C1 segment of cervical spinal cord (tissue), 14 donors: ENCODE measurements at regions not wholly inside any gene's neighbourhood (a gene's known extent, or its start where the extent isn't known, plus 50 kb on each side); places are given as distances from the start of the nearest gene placed in this dataset.

Source experiments
- DNase-seq, 14 donors: peaks; one replicate each; lab custom pipeline; 2025; lab: John Stamatoyannopoulos, UW

DNA sequence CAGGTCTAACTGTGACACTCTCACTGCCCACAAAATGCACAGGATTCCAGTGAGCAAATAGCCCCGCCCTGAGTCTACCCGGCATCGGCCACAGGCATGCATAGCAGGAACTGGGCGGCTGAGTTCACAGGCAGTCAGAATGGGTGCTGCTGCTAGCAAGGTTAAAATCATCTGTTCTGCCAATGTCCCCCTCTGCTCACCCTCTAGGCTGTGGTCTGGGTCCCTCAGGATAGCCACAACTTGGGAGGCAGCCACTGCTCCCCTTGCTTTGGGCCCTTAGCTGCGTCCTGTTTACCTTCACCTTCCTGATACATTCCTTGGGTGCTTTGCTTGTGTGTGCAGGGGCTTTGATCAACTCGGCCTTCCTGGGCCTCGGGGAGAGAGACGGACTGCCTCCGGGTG, 232.9 kb upstream of the RGMA start:
- no peak for DNase-seq

DNA sequence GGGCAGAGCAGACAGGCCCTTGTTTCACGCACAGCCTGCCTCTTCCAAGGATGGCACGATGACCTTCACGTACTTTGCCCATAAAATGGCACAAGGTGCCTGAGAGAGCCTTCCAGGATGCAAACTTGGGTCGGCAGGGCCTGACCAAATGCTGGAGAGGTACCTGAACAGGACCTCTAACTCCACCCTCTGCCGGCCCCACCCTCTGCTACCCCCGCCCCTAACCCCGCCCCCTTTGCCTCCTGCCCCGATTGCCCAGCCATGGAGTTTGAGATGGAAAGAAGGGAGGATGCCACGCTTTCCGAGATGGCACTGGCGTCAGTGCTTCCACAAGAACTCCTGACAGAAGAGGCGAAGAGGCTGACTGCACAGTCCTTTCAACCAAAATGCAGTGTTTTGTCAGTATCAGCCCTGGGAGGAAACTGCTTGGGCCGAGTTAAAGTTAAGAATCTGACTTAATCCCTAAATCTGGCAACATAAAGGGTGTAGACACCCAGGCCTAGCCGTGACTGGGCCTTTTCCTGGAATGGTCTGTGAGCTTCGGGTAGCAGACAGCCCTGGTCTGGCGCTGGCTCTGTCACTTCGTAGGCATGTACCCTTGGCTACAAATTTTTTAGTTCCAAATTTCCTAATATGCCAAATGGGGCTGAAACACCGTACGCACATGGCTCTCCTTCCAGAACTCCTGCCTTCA, 230.3 kb upstream of the RGMA start:
- peak in 1 of 14 donors; percentile 16 for DNase-seq

DNA sequence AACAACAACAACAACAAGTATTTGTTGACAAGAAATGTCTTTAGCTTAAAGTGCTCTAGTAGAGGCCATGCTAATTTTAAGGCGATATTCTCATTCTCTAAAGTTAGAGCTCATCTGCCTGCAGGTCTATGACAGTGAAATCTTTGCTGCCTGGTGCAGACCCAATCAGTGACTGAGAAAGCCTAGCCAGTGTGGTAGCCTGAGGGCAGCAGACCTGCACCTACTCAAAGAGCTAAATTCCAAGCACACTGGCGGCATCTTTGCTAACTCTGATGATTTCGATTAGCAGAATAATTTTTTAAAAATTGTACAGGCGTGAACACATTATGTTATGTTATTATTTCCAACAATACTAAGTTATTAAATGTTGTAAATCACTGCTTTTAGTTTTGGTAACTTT, 228.8 kb upstream of the RGMA start:
- DNase-seq: no peak

DNA sequence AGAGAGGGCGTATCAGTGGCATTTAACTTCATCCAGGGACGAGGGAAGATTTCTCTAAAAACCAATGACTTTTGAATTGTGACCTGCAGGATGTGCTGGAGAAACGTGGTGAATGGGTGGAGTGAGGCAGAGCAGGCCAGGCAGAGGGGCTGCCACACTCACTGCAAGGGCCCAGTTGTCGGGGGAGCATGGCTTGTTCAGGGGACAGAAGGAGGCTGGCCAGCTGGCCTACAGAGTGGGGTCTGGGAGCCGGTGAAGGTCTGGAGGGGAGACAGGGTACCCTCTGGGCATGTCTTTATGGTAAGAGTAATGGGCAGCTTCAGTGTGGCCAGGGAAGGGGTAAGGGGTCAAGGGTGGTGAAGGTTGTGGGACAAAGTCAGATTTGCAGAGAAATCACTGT, 225.2 kb upstream of the RGMA start:
- no peak for DNase-seq

DNA sequence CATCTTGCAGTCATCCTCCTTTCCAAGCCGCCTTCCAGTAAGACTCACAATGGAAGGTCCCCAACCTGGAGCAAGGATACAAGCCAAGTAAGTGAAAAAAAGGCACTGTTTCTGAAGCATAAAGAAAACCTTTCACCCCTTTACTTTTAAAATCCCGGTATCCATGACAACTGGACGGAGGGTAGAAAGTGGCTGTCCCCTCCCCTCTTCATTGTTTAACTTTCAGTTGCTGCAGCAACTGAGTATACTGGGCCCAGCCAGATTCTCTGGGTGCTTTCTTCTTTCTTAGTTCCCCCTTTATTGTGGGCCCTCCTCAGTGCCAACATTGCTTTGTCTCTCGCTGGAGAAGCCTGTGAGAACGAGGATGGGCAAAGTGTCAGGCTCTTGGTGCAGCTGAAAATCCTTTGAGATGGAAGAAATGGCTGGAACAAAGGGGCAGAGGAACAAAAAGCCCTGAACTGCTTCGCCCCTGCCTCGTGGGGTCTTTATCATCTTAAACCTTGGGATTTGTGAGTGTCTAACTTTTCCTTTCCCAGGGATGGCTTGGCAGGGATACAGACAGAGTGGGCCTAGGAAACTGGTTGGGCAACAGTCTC, 224.0 kb upstream of the RGMA start:
- peak in 10 of 14 donors; percentile 3 to 80 (median 60) for DNase-seq

DNA sequence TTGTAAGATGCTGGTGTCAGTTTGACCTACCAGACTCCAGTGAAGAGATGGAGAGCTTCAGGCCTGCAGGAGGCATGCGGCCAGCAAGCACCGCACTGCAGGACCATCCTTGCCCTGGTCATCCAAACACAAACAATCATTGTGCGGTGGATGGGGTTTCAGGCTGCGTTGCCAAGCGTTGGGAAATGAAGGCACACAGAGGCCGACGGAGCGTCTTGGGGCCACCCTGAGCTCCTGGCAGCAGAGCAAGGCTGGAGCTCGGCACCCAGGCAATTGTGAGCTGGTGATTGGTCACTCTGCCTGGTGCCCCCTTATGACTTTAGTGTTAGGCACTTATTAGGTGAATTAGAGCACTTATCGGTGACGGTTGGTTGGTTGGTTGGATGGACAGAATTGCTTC, 222.6 kb upstream of the RGMA start:
- DNase-seq: no peak

DNA sequence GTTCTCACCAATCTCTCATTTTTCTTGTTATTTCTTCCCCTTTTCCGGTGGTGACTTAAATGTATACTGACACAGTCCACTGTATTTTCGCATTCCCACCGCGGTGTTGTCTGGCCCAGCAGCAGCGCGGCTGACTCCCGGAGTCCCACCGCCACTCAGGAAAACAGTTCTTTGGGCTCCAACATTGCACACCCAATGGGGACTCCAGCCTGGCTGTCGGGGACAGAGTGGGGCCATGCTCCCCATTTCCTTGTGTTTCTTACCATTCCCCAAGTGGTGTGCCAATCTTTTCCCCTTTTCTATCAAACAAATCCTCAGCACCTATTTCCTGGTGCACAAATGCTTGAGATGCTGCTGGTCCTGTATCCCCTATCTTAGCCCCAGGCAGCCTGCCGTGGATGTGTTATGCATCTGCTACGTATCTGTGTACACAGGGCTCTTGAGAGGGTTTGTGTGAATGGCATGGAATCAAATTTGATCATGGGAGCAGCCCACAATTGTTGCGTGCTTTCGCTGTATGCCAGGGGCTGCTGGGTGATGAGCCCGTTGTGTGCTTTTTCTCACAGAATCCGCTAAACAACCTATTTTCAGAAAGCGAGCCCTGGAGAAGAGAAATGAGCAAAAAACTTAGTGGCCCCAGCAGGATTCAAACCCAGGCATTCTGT, 219.1 kb upstream of the RGMA start:
- no peak for DNase-seq

DNA sequence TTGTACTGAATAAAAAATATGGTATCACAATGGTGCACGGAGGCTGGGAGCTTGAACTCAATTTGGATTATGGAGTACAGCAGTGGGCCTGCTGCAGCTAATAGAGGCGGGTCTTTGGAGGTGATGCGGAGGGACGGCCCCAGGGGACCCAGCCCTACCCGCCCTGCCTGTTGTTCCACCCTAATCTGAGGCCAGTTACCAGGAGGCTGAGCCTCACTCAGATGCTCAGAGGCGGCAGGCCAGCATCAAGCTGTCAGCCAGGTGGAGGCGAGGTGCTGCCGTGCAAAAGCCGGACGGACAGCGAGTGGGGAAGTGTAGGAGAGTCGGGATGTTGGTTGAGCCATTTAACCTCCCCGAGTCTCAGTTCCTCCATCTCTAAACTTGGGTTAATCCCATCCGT, 218.5 kb upstream of the RGMA start:
- no peak for DNase-seq

DNA sequence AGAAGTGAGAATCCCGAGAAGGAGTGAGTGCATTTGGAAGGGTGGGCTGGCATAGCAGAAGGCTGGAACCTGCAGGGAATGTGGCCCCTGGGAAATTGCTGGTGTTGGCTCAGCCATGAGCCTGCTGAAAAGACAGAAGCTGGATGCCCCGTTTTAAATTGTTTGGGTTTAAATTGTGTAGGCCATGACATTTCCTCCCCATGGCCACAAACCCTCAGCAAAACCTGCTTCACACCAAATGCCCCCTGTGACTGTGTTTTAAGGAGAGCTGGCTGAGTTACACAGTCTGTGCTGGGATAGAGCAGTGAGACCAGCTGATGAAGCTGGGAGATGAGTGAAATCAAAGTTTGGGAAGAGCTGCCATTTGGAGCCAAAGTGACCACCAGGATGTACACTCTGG, 216.3 kb upstream of the RGMA start:
- no peak for DNase-seq

DNA sequence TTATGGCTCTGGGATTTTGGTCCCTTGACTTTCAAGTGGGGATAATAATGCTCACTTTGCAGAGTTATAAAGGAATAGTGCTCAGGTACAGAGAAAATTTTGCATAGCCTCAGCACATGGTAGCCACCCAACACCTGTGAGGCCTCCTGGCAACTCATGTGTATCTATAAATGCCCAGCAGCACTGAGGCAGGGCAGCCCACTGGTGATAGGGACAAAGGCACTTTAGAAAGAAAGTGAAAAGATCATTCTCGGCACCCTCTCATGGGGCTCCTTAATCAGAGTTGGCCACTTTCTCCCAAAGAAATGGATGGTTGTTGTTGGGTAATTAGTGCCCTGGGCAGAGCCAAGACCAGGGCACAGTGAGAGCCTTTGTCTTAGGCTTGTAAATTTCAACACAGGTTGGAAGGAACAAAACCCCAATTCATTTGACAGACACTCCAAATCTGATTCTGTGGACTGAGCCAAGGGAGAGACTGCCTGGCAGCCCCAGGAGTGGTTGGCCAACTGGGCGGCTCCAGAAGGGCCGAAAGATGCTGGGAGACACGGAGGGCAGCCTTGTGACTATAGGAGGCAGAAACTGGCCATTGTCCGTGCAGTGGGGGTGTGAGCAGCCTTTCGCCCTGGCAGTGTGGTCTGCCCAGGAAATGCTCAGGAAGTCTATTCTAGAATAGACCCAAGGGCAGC, 213.2 kb upstream of the RGMA start:
- DNase-seq: peak in 12 of 14 donors; percentile 18 to 88 (median 56)

DNA sequence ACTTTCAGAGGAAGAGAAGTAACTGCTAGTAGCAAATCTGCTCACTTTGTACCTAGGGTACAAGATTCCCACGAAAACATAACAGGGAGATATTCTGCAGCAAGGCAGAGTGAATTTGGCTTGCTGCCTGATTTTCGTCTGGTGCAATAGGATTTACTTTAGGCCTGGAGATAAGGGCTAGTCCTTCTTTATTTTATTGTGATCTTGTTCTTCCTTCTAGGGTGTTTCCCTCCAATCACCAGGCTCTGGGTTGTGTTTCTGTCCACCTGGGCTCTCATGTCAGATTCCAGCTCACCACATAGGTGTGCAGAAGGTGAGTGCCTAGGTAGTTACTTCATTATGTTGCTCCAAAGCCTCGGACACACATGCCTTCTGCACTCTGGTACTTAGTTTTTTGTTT, 211.8 kb upstream of the RGMA start:
- DNase-seq: no peak

DNA sequence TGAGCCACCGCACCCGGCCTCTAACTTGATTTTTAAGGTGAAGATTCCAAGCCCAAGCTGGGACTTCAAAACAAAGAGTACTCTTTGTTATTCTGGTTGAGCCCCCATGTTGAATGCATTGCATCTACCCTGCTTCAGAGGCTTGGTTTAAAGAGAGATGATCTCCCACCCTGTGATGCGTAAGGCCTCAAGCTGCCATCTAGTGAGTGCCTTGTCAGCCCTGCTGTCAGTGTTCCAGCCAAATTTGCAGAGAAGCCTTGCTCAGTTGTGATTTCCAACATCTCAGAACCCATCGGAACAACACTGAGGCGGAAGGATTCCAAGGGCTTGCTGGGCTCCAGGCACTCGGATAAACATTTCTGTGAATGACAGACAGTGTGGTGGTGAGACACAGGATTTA, 210.7 kb upstream of the RGMA start:
- no peak for DNase-seq

DNA sequence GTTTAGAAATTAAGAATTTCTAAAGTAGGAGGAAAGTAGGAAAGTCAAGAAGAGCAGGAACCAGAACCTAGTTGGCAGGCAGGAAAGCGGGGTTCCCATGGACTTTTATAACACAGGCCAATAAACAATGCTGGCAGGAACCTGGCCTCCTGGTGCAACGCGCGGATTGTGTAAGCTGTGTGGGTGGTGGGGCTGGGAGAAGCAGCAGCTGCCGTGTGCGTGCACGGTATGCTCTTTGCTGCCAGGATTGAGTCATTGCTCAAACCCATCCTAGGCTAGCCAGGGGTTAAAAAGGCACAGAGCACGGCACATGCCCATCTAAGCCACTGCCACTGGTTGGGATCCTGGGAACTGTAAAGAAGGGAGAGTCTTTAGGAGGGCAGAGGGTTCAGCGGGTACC, 209.9 kb upstream of the RGMA start:
- DNase-seq: no peak

DNA sequence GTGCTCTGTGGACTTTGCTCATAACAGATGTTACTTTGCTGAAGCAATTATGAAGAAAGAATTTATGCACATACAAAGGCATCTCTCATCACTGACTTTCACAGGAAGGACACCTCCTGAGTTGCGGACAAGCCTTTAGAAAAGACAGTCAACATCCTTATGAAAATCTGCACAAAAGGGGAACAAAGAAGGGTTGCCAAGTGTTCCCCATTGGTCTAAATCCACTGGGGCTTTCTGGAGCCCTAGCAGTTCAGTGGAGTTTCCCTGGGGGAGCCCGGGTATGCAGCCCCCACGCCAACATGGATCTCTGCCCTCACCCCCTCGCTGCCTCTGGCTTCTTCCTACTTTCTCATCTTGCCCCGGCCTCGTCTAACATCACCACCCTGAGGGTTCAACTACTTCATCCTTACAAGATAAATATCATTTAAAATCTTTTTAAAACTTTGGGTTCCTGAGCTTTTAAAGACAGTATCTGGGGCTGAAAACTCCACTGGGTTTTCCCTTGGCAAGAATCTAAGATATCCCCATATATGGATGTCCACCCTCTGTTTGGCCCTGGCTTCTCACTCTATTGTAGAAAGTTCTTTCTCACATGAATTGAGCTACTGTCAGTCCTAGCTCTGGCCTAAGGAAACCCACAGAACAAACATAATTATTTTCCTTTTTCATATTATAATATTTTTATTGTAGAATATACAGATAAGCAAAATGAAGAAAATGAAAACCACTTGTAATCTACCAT, 207.9 kb upstream of the RGMA start:
- DNase-seq: no peak

DNA sequence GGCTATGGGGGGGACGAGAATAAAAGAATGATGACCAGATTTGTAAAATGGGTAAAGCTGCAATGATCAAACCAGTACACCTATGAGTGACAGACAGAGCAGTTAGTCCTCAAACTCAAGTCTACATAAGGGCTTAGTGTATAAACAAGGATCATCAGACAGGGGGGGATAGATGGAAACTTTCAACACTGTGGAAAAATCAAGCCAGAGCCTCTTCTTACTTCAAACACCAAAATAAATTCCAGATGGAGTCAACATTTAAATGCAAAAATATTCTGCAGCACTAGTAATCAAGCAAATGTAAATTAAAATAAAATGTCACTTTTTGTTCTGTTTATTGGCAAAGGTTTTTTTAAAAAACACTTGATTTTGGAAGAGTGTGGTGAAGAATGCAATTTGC, 205.9 kb upstream of the RGMA start:
- DNase-seq: no peak

DNA sequence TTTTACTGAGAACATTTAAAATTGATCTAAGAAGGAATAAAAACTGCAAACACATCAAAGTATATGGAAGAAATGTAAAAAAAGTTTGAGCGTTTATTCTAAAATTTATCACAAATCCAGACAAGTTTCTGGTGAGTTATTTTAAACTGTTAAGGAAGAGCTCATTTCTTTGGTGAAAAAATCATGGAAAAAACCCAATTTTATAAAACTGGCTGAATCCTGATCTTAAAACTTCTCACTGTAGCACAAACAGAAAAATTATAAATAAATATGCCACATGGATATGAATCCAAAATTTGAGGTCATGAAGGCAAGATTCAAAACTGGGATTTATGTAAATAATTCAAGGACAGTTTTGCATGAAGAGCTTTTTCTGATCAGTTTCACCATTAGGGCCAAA, 205.1 kb upstream of the RGMA start:
- DNase-seq: no peak

DNA sequence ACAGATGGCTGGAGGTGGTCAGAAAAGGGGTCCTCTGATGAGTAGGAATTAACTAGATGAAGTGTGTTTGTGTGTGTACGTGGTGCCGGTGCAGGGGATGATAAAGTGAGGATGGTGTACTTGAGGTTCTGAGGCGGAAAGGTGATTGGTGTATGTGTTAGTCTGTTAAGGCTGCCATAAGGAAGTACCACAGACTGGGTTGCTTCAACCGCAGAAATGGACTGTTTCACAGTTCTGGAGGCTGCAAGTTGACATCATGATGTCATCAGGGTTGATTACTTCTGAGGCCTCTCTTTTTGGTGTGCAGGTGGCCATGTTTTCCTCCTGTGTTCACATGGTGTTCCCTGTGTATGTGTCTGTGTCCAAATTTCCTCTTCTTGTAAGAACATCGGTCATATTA, 202.4 kb upstream of the RGMA start:
- no peak for DNase-seq

DNA sequence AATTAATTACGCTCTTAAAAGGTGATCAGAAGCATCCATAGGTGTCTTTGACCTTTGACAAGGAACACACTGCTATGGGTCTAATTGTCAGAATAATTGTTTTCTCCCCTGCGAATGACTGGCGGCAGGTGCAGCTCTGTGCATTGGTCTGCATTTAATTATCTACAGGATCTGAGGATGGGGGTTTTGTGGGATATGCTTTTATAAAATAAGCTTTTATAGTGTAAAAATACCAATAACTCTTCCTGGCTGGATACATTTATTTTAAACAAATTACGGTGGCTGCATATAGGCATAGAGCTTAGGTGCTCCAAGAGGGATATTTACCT, 201.6 kb upstream of the RGMA start:
- DNase-seq: no peak

DNA sequence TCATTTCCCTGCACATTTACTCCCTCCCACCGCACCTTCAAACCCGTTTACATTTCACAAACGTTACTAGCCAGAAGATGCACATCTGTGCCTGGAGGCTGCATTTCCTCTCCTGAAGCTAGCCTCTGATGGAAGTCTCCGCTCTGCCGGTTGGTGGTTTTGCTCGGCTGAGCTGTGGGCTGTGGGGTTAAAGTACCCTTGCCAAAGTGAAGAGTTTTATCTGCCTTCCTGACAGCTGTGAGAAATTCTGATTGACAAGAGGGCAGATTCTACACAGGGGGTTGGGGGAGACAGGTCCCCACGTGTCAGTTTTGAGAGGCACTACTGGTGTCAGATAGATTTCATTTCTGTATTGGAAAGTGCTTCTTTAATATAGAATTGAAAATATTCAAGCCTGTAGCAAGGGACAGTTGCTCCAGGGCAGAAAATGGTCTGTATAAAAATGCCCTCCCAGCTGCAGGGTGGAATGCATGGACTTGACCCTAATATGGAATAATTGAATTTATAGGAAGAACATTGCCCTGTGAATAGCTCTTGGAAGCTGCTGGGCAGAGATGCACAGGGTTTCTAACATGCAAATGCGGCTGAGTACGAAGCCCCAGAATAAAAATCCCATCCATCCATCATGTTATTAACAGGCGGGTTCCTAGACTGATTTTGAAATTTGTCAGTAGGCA, 201.1 kb upstream of the RGMA start:
- no peak for DNase-seq

DNA sequence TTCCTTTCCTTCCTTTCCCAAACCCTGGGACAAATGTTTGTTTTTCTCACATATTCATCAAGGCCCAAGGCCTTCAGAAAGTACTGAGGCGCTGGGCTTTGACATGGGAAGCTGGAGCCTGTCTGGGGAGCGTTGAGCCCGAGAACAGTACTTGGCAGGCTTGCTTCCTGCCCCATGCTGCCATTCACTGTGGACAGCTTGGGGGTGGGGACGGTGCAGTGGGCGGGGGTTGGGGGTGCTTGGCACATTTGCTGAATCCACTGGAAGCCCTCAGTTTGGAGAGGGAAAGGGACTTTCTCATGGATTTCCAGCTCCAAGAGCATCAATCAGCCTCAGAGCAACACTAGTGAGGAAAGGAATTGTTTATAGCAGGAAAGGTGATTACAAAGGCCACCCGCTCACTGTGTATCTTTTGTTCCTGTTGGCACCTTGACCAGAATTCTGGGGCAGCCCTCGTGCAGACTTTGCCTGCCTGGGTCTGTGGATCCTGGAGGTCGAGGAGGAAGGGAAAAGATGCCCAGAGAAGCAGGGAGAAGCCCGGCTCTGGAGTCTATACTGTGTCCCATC, 199.8 kb upstream of the RGMA start:
- peak in 7 of 14 donors; percentile 15 to 65 (median 53) for DNase-seq

DNA sequence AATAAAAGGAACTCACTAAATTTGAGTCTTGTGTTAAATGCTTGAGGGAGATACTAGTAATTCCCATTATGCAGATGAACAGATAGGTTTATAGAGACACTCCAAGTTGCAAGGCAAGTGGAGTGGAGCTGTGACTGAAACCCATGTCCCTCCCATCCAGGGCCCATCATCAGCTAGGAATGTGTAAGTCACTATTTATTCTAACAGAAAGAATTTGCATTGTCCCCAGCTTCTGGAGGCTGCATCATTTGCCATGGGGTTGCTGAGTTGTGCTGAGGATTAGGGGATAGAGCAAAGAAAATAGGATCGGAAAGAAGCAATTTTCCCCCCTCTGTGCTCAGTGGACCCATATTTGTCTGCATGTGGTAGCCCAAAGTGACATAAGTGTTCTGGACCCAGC, 197.4 kb upstream of the RGMA start:
- DNase-seq: no peak
